ENCODE measurements at regions not wholly inside any gene's neighbourhood (a gene's known extent, or its start where the extent isn't known, plus 50 kb on each side); places are given as distances from the start of the nearest gene placed in this dataset.
A peak's percentile ranks its signal among the peaks of the same experiment; 100 is the strongest.

DNA sequence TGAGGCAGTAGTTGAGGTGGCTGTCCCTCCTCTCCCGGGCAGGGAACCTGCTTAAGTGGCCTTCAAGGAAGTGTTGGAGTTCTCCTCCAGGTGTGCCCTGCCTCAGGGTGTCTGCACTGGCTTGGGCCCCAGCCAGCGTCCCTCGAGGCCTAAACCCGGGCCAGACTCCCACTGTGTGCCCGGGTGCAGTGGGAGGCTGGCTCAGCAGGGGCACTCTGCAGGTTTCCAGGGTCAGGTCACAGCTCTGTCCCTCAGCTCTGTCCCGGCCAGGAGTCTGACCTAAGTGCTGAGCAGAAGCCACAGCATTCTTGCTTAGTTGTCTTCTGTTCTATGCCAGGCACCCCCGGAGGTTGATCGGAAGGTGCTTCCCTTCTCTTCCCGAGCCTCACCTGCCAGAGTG is 69.0 kb upstream of the OTOS start:
- DNase-seq: no peak

DNA sequence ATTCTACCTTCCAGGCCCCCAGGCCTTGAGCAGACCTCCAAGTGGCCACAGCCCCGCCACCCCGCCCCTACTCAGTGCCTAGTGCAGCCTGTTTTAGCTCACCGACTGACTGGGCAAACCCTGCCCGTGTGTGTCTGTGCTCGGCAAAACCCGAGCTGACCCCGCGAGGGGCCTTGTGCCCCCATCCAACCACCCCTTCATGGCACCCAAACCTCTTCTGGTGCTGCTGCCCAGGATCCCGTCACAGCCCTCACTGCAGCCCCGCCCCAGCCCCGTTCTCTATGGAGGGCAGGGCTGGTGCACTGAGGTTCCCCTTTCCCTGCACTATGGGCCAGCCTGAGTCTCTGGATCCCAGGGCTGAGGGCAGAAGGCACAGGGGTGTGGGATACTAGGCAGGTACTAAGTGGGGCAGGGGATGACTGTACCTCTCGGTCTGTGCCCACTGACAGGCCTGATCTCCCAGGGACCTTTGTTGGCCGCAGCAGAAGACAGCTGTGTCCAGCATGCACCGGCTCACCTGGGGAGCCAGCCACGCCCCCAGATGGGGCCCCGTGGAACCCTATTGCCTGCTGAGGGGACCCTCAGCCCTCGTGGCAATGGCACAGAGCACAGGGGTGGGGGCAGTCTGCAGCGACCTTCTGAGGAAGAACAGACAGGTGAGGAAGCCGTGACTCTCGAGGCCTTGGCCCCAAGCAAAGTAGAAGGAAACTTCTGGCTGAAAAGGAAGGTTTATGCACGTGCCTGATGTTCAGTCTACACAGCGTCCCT is 69.9 kb upstream of the OTOS start:
- DNase-seq: no peak

DNA sequence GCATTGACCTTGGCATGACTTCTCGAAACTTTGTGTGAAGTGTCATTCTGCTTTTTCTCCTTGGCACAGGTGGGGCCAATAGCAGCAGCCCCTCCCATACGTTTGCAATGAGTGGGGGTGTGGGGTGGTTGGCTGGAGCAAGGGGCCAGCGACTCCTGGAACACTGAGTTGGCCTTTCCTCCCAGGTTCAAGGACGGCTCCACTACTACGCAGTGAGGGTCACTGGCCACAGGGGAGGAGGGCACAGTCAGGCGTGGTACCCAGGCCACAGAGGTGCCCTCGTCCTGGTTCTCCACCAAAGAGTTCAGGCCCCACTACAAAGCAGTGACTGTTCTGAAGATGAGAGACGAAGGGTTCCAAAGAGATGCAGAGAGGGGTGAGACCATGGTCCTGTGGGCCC is 70.6 kb upstream of the OTOS start:
- DNase-seq: no peak

DNA sequence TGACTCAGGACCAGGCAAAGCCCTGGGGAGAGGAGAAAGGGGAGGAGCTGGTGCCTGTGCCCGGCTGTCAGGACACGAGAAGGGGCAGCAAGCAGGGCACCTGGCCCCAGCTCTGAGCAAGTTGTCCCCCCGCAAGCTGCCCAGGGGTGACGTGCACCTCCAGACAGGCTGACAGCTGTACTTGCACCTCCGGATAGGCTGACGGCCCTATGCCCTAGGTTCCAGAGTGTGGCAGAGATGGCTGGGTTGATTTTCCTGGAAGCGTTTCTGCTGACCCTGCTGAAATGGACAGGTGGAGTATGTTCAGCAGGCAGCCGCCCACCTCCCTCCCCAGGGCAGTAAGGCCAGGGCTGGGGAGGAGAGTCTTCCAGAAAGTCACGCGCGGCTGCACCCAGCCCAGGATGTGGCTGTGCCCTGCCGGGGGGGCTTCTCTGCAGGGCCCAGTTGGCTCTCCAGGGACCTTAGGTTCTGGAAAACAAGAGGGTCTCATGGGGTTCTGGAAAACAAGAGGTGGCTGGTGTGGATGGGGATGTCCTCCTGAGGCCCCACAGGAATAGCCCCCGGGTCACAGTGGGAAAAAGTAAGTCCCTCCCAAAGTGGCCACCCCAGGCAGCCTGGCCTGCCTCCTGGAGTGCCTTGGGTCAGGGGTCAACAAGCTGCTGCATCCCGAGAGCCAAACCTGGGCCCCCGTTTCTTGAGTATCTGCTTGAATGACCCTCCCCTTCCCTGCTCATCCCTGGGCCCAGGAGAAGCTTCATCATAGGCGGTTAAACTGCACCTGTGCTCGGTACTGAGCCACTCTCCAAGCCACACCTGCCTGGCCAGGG is 71.4 kb upstream of the OTOS start:
- no peak for DNase-seq

DNA sequence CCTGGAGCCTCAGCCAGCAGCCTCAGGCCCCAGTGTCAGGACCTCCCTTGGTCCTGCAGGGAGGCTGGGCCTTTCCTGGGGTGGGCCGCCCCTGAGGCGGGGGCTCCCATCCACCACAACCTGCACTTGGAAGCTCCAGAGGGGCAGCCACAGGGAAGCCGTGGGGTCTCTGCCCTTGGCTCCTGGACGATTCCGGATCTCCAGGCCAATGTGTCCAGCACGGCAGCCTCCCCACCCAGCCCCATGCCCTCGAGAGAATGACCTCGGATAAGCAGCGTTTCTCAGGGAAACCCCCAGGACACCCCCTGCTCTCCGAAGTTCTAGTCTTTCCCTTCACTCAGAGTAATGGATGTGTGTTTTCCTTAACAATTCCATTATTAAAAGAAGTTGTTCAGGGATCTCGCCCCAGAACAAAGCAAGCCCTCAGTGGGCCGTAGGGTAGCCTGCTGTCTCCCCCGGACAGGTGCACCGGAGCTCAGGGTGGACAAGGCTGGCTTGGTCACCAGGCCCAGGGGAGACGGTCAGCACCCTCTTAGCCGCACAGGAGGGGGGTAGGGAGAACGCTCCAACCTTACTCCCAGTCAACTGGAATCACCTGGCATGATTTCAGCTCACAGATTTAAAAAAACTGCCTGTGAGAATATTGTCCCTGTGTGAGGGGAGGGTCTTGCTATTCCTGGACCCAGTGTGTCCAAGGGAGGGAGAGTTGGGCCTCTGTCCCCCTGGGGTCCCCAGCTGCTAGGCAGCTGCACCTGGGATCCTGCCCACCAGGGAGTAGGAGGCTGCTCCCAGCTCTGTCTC is 72.2 kb upstream of the OTOS start:
- no peak for DNase-seq

DNA sequence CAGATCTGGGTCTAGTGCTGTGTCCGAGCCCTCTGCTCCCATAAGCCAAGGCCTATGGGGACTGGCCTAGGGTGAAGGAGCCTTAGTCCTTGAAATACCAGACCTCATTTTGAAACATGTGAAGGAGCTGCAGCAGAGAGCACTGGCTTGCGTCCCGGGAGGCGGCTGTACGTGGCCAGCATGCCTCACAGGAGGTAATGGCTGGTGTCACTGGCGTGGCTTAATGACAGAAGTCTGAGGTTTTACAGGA is 72.7 kb upstream of the OTOS start:
- DNase-seq: no peak

DNA sequence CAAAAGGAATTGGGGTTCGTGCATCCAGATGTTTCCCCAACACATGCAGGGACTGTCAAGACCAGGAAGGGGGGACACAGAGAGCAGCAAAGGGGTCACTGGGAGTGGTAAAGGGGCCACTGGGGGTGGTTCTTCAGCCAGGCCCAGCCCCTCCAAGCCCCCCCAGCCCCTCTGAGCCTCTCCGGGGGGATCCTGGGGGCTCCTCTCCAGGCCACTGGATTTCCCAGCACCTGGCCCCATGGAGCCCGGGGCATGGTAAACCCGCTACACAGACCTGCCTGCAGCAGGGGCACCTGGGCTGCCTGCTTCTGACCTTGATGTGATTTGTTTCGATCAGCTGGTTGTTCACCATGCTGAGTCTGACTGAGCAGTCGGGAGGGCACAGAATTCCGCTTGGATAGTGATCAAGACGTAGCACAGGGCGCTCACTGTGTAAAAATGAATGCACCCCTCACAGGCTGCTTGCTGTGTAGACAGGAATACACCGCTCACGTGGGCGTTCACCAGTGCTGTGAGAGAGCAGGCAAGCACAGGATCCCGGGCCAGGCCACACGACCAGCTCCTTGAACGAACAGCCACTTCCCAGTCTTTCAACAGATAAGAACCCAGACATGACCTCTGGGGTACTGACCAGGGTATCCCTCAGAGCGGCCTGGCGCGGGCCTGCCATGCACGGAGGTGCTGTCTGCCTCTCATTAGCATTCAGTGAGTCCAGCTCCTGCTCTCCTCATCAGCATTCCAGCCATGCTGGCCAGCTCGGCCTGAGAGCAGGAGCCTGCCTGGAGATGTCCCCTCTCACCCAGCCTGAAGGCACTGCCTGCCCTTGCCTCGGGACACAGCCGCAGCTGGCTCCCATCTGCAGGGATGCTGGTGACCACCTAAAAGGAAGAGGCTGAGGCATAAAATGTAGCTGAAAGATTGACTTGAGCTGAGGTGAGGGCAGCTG is 73.3 kb upstream of the OTOS start:
- DNase-seq: no peak

DNA sequence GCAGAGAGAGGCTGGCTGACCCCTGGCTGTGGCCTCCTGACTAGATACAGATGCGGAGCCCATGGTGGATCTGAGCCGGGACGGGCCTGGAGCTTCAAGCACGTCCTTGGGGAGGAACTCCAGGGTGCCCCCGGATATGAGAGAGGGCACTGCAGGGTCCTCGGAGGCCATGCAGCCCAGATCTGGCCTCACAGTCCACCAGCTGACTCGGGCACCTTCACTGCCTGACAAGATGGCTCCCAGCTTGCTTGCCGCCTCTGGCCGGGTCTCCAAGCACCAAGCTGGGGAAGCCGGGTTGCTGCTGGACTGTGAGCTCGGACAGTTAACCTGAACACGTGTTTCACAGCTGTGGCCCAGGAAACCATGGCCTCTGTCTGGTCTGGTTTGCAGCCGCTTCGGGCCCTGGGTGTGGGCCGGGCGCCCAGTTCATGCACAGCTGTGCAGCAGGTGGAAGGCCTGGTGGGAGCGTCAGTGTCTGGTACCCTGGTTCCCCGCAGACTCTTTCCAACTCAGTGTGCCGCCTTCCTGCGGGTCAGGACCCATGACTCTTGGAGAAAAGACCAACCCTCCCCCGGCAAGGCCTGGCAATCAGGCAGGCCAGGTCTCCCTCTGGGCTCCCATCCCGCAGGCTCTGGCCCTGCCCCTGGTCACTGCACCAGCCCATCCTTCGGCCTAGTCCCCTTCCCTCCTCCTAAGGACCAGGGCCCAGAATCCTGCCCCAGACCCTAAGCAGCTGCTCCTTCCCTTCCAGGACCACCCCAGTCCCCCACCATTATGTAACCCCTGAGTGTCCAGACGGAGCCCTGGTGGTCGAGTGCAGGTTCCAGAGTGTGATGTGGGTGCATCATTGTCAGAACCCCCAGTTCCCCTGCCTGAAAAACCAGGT is 74.6 kb upstream of the OTOS start:
- DNase-seq: peak; percentile 80

DNA sequence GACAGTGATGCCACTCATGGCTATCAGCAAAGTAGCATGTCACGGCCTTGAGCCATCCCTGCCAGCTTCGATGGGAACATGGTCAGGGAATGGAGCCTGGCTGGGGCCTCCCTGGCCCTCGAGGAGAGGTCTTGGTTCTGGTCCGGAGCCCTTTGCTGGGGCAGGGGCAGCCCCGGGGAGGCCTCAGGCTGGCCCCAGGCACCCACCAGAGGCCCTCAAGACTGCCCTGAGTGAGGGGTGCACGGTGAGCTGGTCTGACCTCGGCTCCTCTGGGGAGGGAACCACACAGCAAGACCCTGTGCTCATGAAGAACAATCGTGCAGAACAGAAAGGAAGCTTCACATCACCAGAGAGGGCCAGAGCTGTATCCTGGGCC is 75.2 kb upstream of the OTOS start:
- no peak for DNase-seq

DNA sequence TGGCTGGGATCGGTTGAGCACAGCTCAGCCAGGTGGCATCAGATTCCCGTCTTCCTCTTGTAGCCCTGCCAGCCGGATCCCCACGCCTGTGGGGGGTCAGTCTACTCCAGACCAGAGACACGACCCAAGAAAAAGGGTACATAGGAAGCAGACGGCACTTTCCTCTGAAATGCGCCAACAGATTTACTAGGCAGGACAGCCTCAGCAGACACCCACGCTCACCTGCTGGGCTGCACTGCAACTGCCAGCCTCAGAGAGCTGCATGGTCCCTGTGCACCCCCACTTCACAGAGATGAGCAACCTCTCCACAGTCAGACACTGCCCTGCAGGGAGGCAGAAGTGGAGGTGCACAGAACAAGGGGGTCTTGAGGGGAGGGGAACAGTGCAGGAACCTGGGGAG is 75.7 kb upstream of the OTOS start:
- DNase-seq: no peak

DNA sequence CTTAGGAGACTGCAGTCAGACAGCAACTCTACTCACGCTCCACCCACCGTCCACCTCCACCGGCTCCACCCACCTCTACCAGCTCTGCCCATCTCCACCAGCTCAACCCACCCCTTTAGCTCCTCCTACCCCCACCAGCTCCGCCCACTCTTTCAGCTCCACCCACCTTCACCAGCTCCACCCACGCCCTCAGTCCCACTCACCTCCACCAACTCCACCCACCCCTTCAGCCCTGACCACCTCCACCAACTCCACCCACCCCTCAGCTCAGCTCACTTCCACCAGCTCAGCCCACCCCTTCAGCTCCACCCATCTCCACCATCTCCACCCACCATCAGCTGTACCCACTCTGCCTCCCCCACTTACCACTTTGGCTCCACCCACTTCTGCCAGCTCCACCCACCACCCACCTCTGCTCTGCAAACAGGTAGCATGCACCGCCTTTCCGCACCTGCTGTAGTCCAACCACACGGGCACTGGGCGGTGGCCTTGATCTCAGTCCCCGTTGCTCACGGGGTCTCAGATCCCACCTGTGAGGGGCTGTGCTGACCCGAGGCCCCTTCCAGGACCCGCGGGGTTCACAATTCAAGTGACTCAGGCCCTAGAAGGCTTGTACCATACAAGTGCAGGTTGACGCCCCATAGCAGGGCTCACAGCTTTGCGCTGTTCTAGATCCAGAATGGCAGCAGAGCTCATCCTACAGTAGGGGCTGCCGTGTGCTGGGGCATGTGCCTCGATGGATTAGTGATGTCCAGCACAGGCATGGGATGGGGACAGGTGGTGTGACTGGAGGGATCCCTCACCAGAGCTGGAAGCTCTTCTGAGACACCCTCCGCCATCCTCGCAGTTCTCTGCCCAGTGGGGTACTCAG is 77.2 kb upstream of the OTOS start:
- no peak for DNase-seq

DNA sequence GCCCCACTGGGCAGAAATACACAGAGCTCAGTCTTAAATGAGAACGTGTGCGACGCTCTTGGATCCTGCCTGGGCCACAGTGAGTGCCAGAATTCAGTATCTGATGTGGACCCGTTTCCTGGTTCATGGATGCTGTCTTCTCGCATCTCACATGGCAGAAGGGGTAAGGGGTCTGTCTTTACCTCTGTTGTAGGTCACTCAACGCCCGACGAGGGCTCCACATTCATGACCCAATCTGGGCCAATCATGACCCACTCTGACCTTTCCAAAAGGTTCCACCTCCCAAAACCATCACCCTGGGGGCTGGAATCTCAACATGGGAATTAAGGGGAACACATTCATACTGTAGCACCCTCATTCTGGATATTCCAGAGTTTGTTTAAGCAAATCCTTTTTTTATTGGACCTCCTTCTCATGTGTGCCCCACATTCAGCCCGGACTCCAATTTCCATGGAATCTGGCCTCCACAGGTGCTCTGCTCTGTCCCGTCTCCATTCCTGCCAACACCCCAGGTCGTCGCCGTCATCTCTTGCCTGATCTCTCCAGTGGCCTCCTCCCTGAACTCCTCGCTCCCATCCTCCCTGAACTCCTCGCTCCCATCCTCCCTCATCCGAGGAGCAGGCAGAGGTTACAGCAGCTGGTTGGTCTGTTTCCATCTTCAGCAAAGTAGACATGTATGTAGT is 78.9 kb upstream of the OTOS start:
- DNase-seq: no peak

DNA sequence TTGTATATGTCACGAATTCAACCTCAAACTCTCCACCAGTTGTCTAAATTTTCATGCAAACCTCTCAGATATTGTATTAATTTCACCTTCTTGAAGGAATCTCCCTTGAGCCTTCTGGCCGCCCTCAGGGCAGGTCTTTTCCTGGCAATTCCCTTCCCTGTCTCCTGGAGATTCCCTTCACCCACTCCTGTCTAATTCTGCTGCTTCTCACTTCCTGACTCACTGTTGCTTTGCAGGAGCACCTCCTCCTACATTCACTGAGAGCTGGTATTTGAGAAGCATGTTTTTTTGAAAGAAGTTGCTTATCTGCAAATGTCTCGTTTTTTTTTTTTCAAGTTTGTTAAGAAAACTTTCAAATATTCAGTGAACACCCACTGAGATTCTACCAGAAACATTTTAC is 79.9 kb upstream of the OTOS start:
- DNase-seq: no peak

DNA sequence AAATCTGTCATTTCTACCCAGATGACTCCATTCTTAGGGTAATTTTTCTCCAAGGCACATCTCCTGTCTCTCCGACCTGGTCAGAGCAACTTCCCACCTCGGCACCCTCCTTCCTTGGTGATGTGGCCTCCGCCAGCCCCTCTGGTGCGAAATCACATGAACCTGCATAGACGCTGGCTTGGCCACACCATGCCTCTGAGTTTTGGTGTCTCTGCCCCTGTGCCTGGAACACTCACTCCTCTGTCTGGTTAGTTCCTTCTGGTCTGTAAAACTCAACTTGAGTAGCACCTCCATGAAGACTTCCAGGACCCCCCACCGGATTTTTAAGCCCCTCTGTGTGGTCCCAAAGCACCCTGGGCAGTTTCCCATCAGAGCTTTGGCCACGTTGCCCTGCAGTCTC is 83.2 kb upstream of the OTOS start:
- DNase-seq: no peak

DNA sequence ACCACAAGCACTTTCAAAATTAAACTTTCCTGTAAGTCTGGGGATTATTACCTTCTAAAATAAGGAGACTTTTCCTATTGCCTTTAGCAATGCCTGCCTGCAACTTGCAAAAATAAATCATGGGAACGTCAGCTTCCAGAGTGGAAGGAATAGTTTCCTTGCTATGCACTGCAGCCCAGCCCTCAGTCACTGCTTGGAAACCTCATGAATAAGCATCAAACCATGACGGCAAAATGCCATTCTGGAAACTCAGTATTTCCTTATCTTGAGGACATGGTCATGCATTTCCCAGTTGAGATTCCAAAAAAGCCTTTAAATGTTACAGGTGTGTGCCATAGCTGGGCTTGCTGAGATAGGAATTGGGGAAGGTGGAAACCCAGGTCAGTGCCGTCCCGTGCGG is 84.2 kb upstream of the OTOS start:
- DNase-seq: no peak

DNA sequence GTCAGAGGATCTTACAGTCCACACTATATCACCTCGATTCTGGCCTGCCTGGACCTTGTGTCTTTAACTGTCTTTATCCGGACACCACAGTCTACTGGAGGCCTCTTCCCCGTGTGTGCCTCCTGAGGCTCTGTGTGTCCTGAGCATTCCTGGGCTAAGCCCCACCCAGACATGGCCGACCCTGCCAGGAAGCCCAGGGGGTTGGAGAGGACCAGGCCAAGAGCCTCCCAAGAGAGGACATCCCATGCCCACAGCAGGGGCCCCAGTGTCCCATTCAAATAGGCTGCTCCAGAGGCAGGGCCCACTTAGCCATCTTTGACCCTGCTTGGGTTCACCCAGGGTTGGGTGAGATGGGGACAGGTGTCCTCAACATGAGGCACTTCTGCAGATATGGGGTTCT is 84.7 kb upstream of the OTOS start:
- DNase-seq: no peak

DNA sequence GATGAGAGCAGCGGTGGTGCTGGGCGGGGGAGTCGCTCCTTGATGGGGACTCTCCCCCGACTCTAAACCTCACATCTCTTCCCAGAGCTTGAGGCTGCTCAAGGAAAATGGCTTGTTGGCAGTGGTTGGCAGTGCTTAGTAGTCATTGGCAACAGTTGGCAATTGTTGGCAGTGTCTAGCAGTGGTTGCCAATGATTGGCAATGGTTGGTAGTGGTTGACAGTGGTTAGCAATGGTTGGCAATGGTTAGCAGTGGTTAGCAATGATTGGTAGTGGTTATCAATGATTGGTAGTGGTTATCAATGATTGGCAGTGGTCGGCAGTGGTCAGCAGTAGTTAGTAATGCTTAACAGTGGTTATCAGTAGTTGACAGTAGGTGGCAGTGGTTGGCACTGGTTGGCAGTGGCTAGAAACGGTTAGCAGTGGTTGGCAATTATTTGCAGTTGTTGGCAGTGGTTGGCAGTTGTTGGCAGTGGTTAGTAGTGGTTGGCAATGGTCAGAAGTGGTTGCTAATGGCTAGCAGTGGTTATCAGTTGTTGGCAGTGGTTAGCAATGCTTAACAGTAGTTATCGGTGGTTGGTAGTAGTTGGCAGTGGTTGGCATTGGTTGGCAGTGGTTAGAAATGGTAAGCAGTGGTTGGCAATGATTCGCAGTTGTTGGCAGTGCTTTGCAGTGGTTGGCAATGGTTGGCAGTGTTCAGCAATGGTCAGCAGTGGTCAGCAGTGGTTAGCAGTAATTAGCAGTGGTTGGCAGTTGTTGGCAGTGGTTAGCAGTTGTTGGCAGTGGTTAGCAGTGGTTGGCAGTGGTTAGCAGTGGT is 85.4 kb upstream of the OTOS start:
- DNase-seq: no peak

DNA sequence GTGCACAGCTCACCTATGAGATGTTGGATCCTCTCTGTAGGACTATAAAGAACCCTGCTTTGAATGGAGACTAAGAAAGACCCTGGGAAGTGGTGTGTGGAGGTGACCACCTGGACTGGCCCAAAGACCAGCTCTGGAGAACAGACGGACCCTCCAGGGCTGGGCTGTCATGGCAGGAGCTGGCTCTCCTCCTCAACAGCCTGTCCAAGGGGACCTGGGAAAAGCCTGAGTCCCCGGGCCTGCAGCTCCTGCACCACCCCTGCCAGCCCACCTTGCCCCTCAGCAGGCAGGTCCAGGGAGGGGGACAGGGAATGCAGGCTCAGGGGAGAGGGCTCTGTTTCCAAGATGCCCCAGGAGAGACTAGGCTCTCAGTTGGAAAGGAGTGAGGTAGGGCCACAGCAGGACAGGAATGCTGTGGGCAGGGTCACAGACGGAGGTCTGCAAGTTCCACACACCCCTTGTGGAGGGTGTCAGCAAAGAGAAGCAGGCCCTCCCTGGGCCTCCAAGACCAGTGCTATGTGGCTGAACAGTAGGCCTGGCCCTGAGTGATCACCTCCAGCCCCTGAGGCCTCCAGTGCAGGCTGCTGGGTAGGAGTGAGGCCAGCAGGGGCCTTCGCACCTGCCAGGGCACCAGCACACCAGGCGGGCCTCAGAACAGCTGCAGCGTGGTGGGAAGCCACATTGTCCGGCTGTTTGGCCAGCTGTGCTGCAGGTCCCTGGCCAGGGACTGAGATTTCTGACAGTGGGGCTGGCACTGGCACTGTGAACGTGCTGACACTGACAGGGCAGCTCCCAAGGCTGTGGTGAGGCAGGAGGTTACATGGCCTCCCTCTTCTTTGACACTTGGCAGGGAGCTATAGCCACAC is 86.4 kb upstream of the OTOS start:
- peak; percentile 87 for DNase-seq
